NCI-H2081 treated with DMSO at 0.1 percent for 48 hours (cell line): ENCODE measurements at regions not wholly inside any gene's neighbourhood (a gene's known extent, or its start where the extent isn't known, plus 50 kb on each side); places are given as distances from the start of the nearest gene placed in this dataset.
"Not testable (repeated sequence)": the region's sequence is repeated elsewhere in the genome, so short reads cannot be mapped to it uniquely, and the experiment has no call there.

Experiments
- DNase-seq: peaks from one replicate; lab custom pipeline; 2025; lab: John Stamatoyannopoulos, UW

GRCh38 chr9:27817747-27818146 is 244.5 kb upstream of the C9orf72 start:
- no peak for DNase-seq

DNA sequence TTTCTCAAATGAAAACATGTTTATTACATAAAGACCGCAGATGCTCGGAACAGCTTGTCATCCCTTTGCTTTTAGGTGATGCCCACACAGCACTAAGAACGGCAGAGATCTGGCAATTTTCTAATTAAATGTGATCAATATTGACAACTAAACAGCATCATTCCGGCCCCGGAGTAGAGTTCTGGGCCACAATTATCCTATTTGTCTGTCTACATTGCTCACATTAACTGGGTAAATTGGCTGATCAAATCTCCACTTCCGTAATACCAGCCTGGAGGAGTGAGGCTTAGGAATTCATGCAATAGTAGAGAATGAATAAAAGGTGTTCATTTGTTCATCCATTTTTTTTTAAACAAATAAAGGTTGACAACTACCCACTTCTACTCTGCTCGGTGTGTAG is 245.1 kb upstream of the C9orf72 start:
- DNase-seq: no peak

DNA sequence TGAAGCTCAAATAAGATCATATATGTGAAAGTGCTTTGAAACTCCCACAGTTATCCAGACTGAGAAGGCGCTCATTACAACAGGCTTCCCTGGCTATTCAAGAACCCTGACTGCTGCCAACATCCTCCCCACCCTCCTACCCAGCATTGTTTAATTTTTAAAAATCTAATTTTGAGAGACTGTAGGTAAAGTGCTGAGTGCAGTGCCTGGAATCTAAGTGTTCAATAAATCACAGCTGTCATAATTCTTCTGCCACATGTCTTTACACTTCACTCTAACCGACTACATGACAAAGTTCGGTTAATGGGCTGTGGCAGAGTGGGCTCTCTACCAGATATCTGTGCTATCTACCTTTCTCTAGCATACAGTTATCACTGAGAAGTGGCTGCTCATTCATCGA is 255.6 kb upstream of the C9orf72 start:
- DNase-seq: no peak

GRCh38 chr9:27829621-27830020 is 256.3 kb upstream of the C9orf72 start:
- DNase-seq: no peak

GRCh38 chr9:27832108-27832507 is 258.8 kb upstream of the C9orf72 start:
- DNase-seq: not testable (repeated sequence)

GRCh38 chr9:27835286-27835685 is 262.0 kb upstream of the C9orf72 start:
- DNase-seq: no peak

GRCh38 chr9:27835746-27836145 is 262.5 kb upstream of the C9orf72 start:
- no peak for DNase-seq

DNA sequence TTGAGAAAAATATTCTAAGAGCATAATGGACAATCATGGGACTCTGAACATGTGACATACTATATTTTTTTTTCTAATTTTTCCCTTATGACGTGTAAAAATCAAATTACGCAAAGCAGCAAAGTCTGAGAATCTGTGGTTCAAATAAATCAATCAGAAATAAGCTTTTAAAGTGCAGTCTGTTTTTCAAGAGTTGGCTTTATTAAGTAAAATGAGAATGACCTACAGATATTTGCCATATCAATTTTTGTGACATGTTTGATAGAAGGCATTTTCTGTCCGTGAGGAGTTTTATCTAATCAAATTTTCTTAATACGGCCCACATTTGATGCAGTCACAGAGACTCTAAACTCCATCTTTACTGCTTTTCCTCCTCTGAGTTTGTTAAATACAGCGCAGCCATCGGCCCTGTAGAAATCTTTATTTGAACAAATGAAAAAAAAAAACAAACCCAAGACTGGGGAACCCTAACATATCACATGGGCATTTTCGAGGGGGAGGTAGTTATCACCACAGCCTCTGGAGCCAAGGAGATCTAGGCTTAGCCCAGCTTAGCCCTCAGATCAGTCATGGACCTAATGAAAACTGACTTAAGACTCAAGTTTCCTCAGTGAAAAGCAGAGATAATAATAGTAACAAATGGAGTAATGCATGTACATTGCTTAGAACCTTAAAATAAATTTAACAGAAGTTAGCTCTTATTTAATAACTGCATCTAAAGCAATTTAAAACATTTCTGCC is 263.6 kb upstream of the C9orf72 start:
- no peak for DNase-seq

DNA sequence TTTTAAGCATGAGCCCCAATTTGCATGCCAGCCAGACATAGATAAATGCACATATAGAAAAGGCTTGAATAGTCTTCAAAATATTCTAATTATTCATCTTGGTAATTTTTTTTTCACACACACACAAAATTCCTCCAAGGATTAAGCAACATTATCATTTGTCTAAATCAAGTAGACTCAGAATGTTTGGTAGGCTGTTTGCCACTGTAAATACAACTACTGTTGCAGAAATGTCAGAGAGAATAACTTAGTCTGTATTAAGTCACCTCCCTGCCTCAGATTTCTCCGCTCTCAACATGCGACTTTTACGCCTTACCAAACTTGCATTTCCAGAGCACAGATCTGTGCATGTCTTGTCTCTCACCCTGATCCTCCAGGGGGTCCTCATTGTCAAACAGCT is 265.6 kb upstream of the C9orf72 start:
- DNase-seq: no peak

- not testable (repeated sequence) for DNase-seq
Measured at GRCh38 chr9:27839767-27840166, 266.5 kb upstream of the C9orf72 start.

- no peak for DNase-seq
Measured at GRCh38 chr9:27844797-27845196, 271.5 kb upstream of the C9orf72 start.

- no peak for DNase-seq
Measured at GRCh38 chr9:27847380-27847779, 274.1 kb upstream of the C9orf72 start.

DNA sequence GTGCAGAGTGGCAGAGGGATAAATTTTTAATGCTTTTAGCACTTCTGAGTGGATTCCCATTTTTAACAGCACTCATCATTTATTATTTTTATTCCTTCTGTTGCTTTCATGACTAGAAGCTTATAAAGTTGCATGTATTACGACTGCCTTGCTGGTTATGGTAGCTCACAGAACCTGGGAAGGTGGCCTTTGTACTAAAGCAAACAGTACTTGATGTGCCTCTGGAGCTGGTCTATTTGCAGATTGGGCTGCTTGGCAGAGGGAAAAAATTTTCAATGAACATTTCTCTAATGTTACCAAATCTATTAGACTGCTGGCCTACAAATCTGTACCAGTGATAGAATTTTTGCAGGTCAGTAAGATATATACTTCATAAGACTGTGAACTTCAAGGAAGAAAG is 274.5 kb upstream of the C9orf72 start:
- no peak for DNase-seq

DNA sequence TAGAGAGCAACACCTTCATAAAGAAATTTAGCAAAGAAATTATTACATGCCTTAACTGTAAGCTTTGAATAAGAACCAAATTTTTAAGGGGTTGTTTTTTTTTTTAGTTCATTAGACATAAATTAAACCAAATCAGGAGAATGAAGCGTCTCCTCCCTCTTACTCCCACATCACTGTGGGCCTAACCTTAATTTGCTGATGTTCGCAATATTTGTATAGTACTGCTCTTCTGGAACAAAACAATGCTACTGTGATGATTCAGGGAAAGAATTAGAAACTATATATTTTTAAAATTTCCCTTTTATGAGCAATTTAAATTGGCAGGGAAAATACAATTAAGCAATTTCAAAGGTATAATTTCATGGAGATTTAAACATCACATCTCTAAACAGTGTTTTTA is 275.0 kb upstream of the C9orf72 start:
- no peak for DNase-seq

DNA sequence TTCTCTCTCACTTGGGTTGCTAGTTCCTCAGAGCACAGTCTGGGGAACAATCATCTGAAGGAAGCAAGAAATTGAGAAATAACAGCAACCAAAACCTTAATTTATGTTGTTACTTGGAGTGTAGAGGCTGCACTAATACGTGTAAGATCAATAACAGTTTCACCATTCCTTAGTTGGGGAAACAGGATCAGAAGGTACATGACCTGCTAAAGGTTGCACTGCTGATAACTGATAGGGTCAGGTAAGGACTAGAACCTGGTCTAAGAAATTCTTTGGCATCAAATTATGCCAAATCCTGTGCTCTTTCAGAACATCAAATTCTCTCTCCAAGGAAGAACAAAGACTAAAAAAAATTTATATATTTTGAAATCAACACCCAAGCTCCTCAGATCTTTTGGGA is 278.6 kb upstream of the C9orf72 start:
- no peak for DNase-seq

DNA sequence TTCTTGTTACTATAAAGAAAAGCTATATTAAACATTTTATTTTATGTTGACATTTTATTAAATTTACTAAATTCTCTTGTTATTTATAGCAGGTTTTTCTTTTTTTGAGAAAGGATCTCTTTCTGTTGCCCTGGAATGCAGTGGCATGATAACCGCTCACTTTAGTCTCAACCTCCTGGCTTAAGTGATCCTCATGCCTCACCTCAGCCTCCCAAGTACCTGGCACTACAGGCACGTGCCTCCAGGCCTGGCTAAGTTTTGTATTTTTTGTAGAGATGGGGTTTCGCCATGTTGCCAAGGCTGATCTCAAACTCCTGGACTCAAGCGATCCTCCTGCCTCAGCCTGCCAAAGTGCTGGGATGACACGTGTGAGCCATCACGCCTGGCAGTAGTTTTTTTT is 280.2 kb upstream of the C9orf72 start:
- no peak for DNase-seq

DNA sequence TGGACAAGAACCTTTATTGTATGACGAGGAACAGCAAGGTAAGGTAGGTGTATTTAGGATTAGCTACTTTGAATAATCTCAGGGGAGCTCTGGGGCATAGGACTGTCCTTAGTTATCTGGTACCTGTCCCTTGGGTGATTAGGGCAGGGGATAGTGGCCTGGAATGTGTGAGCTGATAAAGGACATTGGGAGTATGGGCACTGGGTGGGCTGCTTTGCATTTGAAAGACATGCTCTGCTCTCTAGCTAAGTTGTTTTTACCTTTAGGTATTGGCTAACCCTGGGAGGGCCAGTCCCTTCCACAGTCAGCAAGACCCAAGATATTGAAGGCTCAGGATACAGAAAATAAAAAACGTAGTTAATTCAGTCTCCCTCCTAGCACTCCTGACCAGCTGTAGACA is 282.8 kb upstream of the C9orf72 start:
- DNase-seq: no peak

GRCh38 chr9:27856748-27857147 is 283.5 kb upstream of the C9orf72 start:
- DNase-seq: no peak

GRCh38 chr9:27861887-27862286 is 288.6 kb upstream of the C9orf72 start:
- DNase-seq: no peak

GRCh38 chr9:27864644-27865438 is 291.6 kb upstream of the C9orf72 start:
- DNase-seq: no peak

DNA sequence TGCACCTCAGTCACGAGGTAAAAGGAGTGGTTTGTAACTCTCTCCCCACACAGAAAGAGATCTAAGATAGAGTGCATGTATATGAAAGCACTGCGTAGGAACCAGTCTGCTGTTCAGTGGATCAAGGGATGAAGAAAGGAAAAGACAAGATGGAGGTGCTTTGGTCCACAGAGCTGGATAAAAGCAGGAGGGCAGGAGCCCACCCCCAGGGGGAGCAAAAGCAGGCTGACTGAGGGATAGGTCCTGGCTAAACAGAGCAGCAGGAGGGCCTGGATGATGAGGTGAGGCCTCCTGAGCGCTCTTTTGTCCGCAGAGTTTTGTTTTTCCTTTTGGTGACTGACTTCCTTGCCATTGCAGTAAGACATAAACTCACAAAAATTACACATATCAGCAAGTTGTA is 293.5 kb upstream of the C9orf72 start:
- DNase-seq: no peak

DNA sequence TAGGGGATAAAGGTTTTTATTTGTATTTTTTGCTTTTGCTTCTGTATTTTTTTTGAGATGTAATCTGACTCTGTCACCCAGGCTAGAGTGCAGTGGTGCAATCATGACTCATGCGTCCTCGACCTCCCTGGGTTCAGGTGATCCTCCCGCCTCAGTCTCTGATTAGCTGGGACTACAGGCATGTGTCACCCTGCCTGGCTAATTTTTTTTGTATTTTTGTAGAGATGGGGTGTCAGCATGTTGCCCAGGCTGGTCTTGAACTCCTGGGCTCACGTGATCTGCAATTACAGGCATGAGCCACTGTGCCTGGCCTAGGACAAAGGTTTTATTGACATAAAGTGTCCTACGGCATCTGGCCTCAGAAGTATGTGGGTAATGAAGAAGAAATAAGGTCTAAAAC is 297.1 kb upstream of the C9orf72 start:
- no peak for DNase-seq

DNA sequence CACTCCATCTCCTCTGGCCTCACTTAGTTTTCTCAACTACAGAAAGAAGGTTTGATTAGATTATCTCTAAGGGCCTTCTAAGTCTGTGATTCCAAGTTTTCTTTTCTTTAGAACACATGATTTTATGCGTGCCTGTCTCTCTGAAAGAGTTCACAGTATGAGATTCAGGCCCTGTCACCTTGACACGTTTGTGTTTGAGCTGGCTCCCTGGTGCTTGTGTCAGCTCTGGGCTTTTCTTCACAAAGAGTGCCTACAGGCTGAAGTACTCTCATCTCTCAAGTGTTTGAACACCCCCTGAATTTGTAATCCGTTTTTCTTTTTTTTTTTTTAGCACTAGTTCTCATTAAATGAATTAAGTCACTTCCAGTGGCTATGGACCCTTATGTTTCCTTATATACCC is 306.9 kb upstream of the C9orf72 start:
- DNase-seq: no peak

GRCh38 chr9:27880635-27881034 is 307.4 kb upstream of the C9orf72 start:
- no peak for DNase-seq
